Left kidney (tissue), 1 donor: ENCODE measurements at regions not wholly inside any gene's neighbourhood (a gene's known extent, or its start where the extent isn't known, plus 50 kb on each side); places are given as distances from the start of the nearest gene placed in this dataset.

ENCODE experiments used
- DNase-seq: peaks from one replicate; pipeline ENCODE4 v3.0.0-alpha.2; 2013

DNA sequence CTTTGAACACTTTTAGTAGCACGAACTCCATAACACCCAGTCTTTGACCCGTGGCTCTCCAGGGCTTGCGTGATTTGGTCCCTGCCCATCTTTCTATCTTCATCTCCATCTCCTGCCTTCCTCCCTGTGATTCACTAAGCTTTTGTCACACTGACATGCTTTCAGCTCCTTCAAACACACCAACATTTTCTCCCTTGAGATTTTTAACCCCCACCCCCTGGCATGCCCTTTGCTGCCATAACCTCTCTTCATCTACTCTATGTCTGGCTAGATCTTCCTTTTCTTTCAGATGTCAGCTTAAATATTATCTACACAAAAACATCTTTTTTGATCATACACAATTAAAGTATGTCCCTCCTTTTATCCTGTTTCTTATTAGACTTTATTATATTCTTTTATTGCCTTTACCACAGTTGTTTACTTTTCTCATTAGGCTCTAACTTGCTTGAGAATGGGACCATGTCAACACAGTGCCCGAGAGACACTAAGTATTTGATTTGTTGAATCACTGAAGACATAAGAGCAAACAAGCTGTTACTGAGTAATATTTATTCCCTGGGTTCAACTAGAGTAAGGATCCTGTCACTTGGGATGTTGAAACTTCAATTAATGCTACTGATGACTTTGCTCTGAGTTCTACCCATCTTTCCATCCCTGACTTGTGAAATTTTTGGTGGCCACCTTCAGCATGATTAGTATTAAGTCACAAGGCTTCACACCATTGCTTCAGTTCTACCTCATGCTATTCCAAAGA, 387.3 kb downstream of the LRIG3 start:
- no peak for DNase-seq

DNA sequence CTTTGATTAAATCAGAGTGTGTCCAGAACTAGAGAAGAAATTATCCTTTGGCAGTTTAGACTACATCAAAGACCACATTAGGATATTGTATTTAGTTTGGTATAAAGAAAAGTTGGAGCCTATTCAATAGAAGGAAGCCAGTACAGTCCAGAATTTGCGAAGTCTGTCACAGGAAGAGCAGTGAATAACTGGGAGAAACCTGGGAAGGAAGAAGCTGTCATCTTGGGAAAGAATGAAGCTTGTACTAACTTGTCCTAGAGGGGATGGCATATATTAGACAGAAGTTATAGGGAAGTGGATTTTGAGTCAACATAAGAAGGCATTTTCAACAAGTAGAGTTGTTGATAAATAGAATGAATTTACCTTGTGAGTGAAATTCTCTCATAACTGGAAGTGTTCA, 386.7 kb downstream of the LRIG3 start:
- DNase-seq: no peak

DNA sequence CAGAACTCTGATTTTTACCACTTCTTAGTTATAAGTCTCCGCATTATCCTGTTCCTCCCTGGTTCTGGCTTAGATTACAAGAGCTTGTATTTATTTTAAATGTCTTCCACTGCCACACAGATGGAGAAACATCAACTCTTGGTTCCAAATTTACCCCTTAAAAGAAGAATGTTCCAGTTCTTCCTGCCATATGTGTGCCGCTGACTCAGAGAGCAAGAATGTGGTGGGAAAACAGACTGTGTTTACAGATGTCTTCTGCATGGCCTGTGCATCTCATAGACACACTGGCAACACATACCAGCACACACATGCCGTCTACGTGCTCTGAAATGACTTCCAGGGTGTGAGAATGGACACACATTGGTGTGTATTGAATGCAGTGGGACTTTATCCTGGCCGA, 383.0 kb downstream of the LRIG3 start:
- DNase-seq: no peak

DNA sequence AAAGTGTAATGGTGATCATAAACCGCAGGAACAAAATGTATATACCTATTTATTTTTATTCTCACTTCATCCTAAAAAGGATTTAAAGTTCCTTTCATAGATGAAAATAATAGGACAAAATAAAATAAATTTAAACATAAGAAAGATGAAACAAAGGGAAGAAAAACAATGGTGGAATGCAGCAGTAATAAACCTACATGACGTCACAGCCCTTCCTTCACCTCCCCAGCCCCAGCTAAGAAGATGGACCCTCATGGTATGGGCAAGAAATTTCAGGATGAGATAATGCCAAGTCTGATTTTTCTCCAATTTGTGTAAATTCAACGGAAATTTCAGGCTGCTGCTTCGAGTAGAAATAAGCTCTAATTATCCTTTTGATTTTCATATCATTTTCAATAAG, 381.0 kb downstream of the LRIG3 start:
- no peak for DNase-seq

DNA sequence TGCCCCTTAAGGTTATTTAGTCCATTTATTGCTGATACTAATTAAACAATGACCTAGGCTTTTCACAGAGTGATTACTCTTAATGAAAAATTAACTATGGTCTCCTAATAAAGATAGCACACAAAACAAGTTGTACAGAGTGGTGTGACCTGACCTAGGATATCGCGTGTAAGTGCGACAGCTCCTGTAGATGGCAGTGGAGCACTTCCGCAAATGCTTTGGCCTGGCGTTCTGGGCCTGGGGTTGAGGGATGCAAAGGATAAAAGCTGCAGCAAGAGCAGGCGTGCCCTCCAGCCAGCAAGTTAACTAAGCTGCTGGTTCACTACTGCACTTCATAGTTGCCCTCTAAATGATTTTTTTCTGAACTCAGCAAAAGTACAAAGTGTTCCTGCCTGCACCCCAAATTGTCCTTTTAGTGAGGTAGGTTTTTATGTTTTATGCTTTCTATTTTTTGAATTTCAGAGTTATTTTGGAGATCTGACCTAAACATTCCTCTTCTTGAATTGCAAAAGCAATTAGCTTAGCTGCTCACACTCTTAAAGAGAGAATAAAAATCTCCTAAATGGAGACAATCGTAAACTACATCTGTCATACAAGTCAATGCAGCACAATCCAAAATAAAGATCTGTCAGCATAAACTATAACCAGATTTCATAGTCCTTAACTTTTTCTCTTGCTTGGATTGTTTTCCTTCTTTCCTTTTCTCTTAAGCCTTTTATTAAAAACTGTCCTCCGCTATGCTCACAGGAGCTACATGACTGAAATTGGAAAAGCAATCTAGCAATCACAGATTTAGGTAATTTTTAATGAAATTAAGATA, 379.6 kb downstream of the LRIG3 start:
- DNase-seq: peak; percentile 79

DNA sequence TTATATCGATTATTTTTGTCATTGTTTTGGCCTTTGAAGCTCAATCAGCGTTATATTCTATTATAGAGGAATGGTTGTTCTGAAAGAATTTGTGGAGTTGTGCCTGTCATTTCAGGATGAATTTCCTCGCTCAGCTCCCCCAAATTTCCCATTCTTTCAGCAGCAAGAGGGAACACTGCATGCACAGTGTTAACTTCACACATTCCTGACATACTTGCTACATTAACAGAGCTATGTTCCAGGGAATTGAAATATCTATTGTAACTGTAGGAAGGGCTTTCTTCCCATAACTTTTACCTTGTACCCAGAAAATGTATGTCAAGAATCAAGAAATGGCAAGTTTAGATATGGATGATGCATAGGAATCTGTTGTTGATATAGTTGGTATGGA, 379.0 kb downstream of the LRIG3 start:
- no peak for DNase-seq

DNA sequence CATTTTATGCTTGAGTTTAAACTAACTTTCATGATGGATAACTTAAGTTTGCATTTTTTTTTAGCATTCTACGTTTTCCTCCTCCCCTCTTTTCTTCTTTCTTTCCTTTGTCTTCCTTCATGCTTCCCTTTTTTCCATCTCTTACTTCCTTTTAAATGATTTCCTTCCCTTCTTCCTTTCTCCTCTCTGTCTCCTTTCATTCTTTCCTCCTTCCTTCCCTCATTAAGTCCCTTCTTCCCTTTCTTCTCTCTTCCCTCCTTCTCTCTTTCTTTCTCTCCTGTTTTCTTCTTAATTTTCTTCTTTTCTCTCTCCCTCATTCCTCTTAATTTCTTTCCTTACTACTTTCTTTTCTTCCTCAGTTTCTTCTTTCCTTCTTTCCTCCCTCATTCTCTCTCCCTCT, 376.0 kb downstream of the LRIG3 start:
- no peak for DNase-seq

DNA sequence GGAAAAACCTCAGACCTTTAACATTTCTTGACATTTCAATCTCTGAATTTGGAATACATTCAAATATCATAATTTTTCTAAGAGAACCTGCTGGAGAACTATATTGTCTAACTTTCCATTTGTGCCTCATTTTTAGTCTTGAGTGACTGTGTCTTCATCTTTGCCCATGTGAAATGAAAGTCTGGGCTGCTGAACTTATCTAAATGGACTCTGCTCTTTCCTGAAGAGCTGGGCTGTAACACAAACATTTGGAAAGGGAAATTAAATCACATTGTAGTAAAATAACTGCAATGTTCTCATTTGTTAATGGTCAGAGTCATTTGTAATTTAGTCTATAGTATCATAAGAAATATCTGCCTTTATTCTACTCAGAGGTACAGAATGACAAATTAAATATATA, 373.1 kb downstream of the LRIG3 start:
- DNase-seq: no peak

DNA sequence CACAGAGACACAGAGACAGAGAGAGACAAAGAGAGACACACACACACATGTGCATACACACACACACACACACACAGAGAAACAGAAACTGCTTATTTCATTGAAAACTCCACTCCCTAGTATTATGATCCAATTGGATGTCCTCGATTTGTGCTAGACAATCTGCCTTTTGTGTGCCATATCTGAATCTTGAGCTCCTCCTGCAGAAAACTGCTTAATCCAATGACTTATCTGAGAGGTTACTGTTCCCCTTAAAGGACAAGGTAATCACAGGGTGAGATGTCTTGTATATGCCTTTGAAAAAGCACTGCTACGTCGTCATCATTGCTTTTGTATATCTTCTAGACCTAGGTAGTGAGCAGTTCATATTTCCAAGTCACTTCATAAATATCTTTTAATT, 371.5 kb downstream of the LRIG3 start:
- no peak for DNase-seq

DNA sequence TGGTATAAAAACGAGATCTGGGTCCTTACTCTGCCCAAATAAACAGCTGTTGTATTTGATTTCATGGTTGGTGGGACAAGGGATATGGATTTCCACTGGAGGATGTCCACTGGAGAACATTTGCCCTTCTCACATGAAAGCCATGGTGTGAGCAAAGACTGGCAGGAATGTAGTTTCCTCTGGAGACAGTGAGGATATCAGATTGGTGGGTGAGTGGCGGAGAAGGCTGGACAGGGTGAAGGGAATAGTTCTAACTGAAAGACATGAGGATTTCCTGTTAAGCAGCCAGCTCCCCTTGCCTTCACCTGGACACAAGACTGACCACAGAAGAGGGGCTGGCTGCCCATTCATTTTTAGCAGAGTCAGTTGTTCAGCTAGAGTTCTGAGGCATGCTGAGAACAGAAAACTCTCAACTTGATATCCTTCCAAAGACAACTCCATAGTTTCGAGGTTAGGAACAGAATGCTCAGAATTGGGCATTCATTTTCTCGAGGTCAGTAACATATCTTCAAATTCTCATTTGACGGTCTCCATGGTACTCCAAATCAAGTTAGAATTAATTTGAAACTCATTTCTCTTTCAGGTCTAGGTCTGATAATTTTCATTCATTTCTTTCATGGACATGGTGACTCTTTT, 365.7 kb downstream of the LRIG3 start:
- DNase-seq: no peak

DNA sequence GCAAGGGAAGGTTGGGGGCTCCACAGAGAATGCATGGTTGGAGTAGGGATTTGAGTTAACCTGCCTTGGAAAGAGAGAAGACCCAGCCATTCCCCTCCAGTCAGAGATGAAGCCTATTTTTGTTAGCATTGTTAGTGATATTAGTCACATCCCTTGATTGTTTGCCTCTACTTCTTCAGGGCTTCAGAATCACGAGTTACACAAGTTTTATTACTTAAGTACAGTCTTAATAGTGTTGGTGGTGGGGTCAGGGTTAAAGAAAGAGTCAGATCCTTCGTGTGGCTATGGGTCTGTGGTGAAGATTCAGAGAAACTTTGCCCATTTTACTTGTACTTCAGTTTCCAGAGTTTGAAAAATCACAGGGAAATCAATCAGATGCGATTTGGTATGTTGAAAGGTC, 363.1 kb downstream of the LRIG3 start:
- no peak for DNase-seq

DNA sequence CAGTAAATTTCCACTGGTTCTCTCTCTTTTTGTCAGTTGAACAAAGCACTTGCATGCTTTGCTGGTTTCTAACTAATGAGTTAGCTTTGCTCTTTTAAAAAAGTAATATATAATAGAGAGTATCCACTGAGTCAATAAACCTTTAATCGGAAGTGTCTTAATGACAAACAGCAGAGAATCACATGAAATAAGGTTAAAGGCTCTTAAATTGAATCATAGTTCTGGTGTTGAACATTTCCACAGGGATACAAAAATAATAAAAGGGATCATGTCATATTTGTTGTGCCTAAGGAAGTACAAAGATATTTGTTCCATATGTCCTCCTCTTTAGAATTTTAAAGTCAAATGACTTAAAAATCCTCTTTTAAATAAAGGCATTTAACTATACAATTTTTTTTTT, 362.6 kb downstream of the LRIG3 start:
- no peak for DNase-seq

DNA sequence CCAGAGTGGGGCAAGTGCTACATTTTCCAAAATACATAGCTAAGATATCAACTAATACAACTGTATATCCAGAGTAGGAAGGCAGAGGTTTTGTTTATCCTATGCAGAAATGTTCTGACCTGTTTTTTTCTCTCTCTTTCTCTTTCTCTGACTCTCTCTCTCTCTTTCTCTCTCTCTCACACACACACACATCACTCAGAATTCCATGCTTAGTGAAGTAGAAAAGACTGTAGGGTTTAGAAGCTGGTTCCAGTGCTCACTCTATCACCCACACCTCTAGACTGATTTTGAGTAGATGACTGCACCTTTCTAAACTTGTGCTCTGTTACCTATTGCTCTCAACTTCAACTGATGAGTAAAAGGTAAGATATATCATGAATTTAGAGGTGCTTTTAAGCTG, 356.7 kb downstream of the LRIG3 start:
- no peak for DNase-seq

DNA sequence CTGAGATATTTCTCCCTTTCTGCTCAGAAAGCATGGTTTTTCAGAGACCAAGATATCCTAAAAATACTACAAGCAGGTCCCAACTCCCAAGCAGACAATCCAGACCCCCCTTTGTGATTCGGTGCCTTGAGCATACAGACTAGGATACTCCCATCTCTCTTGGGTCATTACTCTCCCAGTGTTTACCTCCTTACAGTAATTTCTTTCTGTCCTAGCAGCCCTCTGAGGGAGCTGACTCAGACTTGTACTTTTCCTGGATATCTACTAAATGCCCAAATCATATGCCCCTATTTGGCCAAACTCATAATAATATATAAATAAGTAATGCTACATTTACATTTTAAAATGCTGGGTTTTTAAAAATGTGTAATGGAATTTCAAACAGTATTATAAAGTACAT, 355.6 kb downstream of the LRIG3 start:
- DNase-seq: no peak

DNA sequence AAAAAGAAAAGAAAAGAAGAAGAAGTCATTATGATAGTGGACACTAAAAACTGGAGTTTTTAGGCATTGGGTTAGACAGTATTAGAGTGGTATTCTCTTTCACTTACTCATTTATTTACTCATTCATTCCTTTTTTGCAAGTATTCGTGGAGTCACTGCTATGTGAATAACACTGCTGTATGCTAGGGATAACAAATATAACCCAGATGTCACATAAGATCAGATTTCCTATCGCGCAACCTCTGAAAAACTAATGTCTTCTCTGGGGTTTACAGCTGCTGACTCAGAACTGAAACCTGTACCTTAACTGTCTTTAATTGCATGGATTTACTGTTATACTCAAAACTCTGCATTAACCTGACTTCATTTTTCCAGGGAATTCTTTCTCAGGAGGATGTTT, 353.7 kb downstream of the LRIG3 start:
- DNase-seq: no peak

DNA sequence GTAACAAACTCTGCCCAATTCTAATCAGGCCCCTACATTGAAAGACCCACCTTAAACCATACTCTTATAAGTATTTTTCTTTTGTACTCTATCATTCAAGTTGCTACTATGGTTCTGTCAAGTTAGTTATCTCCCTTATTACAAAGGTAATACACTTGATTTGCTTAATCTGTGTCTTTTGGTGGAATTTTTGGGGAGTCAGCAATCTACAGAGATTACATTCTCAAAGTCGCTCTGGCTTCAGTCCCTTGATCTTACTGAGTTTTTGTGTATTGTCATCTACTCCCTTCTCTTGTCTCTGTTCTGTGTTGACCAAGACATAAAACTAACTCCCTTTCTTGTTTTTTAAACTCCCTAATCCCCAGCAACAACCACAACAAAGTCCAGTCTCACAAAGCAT, 353.1 kb downstream of the LRIG3 start:
- no peak for DNase-seq

DNA sequence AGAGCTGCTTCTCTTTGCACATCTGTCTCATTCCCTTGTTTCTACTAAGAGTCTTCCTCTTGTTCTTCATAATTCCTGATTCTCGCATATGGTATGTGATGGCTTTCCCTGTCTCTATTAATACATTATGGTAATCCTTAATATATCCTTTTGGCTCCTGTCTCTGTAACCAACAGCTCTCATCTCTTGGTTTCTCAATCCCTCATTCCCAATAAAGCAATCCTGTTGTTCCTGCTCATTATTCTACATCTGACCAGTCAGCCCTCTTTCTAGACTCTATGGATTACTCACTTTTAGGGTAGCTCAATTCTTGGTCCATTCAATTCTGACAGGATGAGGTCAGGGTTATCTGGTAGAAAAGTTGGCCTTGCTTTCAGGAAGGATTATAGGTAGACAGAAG, 349.9 kb downstream of the LRIG3 start:
- DNase-seq: no peak

DNA sequence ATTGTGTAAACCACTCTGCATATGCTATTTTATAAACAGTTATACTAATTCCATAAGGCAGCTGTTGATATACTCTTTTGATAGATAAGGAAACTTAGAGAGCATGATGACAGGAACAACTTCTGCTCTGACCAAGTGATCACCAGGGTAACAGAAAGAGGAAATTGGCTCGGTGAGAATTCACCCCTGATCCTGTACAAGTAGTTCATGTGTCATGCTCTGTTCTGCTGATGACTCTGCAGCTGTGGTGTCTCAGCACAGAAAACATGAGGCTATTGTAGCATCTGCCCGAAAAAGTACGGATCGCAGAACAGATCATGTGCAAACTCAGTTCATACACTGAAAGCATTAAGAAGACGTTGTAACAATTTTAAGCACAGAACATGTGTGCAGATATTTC, 345.0 kb downstream of the LRIG3 start:
- DNase-seq: no peak

DNA sequence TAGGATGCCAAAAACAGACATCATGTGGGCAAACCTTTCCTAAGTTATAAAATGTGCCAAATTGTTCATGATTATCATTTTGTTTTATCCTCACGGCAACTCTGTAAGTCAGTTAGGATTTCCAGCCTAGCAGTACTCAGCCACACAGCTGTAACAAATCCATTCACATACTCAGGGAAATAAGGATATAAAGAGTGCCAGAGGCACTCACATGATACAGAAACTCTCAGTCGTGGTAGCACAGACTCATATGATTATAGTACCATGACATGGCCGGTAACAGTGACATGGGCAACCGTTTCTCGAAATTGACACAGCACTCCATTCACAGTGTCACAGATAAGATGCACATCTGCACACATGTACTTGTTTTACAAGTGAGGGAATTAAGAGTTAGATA, 344.2 kb downstream of the LRIG3 start:
- no peak for DNase-seq

DNA sequence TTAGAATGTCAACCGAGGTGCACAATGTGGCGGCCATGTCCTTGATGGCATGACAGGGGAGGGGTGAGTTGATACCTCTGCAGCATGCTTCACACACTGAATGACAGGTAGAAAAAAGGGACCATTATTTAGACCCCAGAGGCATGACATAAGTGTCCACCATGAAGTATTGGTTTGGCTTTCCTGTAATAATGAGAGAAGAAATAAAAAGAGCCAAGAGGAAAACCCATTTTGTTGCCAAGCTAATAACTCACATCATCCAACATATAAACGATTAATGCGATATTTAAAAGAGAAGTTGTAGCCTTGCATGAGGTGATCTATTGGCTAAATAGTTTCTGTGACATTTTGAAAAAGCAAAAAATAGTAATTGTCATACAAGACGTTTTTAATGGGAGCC, 343.4 kb downstream of the LRIG3 start:
- DNase-seq: no peak

DNA sequence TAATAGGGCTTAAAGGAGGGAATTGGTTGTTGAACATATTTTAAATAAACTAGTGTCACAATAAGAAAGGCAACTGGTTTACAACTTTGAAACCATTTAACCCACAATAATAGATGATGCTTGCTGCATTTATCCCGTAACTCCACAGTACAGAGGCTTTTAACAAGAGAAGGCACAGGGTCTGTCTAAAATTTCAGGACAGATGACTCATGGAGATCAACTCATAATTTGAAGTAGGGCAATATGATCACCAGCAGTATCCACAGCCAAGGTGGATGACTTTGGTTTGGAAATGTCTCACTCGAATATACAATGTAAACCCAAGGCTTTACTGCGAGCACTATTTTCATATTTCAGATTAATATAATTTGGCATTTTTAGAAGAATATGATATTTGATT, 340.2 kb downstream of the LRIG3 start:
- DNase-seq: no peak

DNA sequence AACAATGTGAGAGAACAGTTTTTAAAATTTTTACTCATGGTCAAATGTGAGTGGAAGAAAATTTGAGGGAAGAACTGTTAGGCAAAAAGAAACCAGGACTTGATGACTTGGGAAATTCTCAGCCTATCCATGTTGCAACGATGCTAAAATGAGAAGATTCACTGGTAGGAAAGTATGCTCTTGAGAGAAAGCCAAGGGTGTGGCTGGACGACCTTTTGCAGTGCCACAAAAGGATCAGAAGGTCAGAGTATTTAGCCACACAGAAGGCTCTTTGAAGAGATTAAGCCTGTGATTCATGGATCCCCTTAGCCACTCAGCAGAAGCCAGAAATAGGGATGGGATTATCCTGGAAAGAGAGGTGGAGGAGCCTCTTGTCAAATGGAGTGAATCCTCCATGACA, 336.8 kb downstream of the LRIG3 start:
- no peak for DNase-seq

DNA sequence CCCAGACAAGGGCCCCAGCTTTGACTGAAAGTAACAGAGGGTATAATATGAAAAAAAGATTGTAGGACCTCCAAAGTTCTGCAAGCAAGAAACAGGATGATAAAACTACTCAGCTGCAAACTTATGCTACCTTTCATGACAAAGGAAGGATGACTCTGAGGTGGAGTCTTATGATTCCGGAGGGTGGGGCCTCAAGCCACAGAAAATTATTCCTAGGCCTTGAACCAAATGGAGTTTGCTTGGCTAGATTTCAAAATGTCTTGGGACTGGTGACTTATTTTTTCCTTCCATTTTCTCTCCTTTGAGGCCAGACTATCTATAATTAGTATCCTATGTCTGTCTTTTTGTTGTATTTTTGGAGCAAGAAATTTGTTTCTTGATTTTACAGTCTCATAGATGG, 336.4 kb downstream of the LRIG3 start:
- no peak for DNase-seq

DNA sequence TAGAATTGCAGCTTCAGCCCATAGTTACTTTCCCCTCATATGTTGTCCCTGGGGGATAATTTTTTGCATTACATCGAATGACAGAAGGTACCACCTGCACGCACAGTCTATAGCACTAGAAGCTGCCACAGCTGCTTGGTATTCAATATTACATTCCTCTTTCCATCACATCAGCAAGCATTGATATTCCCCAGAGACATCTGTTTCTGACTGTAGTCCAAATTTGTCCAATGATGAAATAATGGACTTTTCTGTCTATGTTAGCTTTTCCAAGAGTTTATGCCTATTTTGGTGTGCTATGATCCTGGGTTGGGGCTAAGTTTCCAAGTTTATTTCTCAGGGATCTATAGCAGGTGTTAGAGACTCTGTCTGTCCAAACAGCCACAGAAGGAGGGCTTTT, 335.4 kb downstream of the LRIG3 start:
- no peak for DNase-seq
